Activated CD8-positive, alpha-beta memory T cell treated with anti-CD3 and anti-CD28 coated beads for 4 hours (primary cell): ENCODE measurements at regions not wholly inside any gene's neighbourhood (a gene's known extent, or its start where the extent isn't known, plus 50 kb on each side); places are given as distances from the start of the nearest gene placed in this dataset.
"Not testable (repeated sequence)": the region's sequence is repeated elsewhere in the genome, so short reads cannot be mapped to it uniquely, and the experiment has no call there.

Source experiments
- DNase-seq, 2 donors: peaks; one replicate each; pipeline ENCODE4 v3.0.0-alpha.2; 2020; ENCODE audit warnings: low read depth in 2 of 2

- DNase-seq, result no peak
These were observed 508.9 kb upstream of the TBL1XR1 start for GRCh38 chr3:177705976-177706823.

DNA sequence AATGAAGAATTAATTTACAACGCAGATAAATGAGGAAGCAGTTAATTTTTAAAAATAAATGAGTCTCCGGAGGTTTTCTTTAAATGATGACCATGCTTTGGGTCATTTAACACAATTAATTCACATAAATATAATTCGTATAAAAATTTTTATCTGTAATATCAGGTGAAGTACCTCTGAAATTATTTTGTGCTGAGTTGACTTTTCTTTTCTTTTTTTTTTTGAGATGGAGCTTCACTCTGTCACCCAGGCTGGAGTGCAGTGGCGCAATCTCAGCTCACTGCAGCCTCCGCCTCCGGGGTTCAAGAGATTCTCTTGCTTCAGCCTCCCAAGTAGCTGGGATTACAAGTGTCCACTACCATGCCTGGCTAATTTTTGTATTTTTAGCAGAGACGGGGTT lies 512.2 kb upstream of the TBL1XR1 start:
- DNase-seq, result not testable (repeated sequence)

GRCh38 chr3:177710506-177710905 lies 513.2 kb upstream of the TBL1XR1 start:
- DNase-seq, result no peak

- no peak for DNase-seq
These were observed 514.4 kb upstream of the TBL1XR1 start for GRCh38 chr3:177711637-177712036.

DNA sequence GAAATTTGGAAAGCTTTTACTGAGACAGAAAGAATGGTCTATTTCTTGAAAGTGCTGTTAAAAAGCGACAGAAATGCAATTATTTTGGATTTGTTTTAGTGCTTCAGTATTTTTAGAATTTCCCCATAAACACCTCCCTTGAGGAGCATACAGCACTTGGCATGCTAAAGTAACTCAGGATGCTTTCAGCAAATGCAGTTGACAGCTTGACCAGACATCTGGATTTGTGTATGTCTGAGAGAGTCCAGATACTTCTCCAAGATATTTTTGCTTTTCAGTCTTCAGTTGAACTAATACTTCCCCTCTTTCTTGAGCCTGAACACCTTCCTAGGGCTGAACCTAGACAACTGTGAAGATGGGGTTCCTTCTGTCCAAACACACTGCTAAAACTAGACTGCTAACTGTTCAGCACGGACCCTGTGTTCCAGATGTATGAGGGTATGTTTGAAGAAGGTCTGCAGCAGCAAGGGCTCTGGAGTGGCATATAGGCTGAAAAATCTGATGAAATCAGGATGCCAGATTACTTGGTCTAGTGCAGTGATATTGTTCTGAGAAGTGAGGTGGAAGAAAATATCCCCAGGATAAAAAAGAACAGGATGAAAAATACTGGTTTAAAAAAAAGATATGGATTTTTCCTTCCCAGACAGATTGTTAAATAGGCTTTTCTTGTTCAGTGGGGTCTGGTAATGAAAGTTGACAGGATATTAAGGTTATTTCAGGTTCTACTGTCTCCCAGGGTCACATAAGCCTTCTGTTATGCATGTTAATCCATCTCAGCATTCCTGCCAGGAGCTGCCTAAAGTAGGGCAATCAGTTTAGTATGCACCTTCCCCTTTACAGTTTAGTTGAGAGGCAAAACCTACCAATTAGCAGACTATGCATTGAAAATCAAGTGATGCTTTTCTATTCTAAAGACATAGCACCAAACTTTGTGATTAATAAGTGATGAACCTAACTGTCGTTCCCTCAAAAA lies 516.9 kb upstream of the TBL1XR1 start:
- DNase-seq, result no peak

DNA sequence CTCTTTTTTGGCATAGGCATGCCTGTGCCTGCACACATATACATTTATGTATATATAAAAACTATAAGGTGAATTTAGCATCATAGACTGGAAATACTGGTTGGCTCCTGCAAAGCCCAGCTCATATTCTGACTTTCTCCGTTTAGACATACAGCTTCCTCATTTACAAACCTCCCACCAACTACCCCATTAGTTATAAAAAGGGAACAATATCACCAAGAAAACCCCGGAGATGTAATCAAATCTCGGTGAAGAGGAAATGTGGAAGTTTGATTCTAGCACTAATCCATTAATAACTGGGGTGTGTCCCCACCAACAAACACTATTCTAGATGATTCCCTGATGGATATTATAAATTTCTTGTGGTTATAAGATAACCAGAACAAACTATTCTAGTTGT lies 517.7 kb upstream of the TBL1XR1 start:
- no peak for DNase-seq

DNA sequence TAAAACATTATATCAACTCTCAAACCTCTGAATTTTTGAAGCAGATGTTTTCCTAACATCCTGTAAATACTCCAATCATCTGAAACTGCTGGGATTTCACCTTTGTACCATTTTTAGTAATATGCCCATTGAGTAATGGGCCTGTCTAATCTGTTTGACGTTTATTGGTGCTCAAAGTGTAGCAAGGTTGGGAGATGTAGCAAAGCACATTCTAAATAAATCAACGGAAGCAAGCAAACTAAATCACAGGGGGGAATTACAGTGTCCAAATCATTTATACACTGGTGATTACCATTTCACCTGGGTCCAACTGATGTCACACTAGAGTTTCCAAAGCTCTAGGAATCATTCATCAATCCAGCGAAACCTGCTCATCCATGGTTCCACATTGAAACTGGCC lies 518.7 kb upstream of the TBL1XR1 start:
- no peak for DNase-seq

- not testable (repeated sequence) for DNase-seq
These were observed 523.6 kb upstream of the TBL1XR1 start for GRCh38 chr3:177720927-177721326.

GRCh38 chr3:177721864-177722785 lies 524.8 kb upstream of the TBL1XR1 start:
- no peak for DNase-seq

- no peak for DNase-seq
These were observed 526.8 kb upstream of the TBL1XR1 start for GRCh38 chr3:177724020-177724638.

DNA sequence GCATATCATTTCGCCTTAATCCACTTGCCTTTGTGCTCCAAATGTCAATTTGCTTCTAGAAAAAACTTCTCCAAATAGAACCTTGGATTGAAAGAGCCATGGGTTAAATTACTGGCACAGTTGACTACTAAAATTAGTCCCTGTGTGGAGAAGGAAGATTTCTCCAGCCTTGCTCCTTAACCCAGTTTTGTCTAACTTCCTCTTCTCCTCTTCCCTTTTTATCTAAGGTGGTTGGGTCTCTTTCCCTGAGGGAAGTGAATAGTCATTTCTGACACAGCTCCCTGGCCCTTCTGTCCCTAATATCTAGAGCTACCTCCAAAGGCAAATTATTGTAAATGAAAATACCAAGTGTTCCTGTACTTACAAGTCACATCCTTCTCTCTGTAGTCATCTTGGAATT lies 527.9 kb upstream of the TBL1XR1 start:
- no peak for DNase-seq

- DNase-seq, result no peak
These were observed 529.5 kb upstream of the TBL1XR1 start for GRCh38 chr3:177726807-177727206.

DNA sequence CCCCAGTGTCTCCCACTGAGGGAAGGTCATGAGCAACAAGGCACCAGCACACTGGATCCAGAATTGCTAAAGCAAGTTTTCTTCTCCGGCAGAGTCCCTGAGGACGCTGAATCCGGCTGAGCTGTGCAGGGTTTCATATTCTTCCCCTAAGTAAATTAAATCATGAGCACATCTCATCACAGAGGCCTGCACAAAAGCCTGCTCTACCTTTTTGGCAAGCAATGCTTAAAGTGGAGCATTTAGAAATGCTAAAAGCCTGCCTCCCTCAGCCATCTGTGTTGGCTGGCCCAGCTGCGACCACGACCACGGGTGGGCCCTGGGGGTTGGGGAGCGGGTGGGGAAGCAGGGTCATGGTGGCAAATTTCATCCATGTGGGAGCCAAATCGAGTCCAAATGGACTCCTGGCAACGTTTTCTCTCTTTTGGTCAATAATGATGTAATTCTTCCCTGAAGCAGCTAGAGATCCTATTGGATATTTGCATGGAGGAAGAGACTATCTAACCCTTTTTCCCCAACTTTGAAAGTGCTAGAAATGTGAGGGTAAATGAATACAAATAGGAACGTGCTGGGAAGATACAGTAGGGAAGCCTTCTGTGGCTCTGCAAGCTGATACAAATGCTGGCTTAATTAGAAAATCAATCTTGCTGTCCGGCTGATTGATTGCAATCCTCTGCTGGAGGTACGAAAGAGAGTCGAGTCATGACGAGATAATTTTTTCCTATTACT lies 532.8 kb upstream of the TBL1XR1 start:
- no peak for DNase-seq

DNA sequence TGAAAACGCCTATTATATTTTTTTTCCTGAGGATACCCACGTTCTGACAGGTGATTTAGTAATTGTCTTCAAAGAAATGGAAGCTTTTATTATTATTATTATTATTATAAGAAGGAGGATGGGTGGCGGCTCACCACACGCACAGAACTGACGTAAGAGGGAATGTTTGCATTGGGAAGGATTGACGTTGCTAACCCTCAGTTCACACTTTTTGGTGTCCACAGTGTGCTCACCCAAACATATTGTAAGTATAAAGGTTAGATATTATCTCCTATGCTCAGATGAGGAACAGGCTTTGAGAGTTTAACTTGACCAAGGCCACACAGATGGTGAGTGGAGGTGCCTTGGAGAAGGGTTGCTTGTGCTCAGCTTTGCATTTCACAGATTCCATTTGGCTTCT lies 533.5 kb upstream of the TBL1XR1 start:
- no peak for DNase-seq

- DNase-seq, result no peak
These were observed 534.5 kb upstream of the TBL1XR1 start for GRCh38 chr3:177731644-177732268.

GRCh38 chr3:177733233-177733632 lies 536.0 kb upstream of the TBL1XR1 start:
- DNase-seq, result no peak

GRCh38 chr3:177733936-177734335 lies 536.7 kb upstream of the TBL1XR1 start:
- DNase-seq, result no peak

GRCh38 chr3:177735431-177735830 lies 538.1 kb upstream of the TBL1XR1 start:
- DNase-seq, result no peak

DNA sequence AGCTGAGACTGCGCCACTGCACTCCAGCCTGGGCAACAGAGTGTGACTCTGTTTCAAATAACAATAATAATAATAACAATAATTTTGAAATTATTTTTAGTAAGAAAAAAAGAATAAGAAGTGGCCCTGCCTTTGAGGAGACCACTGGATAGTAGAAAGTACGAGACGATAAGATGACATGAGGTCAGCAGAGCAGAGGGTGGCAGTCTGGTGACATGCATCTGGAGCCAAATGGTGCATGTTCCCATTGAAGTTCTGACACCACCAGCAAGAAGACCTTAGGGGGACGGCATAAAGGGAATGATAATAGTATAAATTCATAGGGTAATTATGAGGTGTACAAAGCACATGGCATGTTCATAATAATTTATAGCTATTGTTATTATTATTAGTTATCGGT lies 542.2 kb upstream of the TBL1XR1 start:
- DNase-seq, result no peak

GRCh38 chr3:177740254-177740653 lies 543.0 kb upstream of the TBL1XR1 start:
- no peak for DNase-seq
